Right lobe of liver (tissue), 6 donors: ENCODE measurements at regions not wholly inside any gene's neighbourhood (a gene's known extent, or its start where the extent isn't known, plus 50 kb on each side); places are given as distances from the start of the nearest gene placed in this dataset.

Experiments used
- ATAC-seq, 4 donors: fragments of 200-7000 bp; cut with Tn5 transposase; one replicate each; pipeline ENCODE4 v1.9.1; 2020; ENCODE audit warnings: mild to moderate bottlenecking in 4 of 4, moderate library complexity in 4 of 4
- DNase-seq, 3 donors: peaks; one replicate each; pipeline ENCODE4 v3.0.0-alpha.2; 2020
- H3K27ac ChIP-seq, 3 donors: fragments of 200-600 bp; one replicate each; pipeline ENCODE4 v1.8.0; 2022
- H3K27me3 ChIP-seq, 2 donors: fragments of 200-600 bp; one replicate each; pipeline ENCODE4 v1.8.0; 2022
- H3K36me3 ChIP-seq, 4 donors: fragments of 200-600 bp; sonication (generic) in 1 of 4; one replicate each; pipeline versions ENCODE4 v1.5.1 to v1.8.0; 2017 to 2022; ENCODE audit warnings: control low read depth in 1 of 4
- H3K4me1 ChIP-seq, 4 donors: fragments of 200-600 bp; sonication (generic) in 1 of 4; one replicate each; pipeline versions ENCODE4 v1.5.1 to v1.8.0; 2017 to 2022; ENCODE audit warnings: control low read depth in 1 of 4
- H3K4me3 ChIP-seq, 3 donors: fragments of 200-600 bp; one replicate each; pipeline ENCODE4 v1.8.0; 2022
- H3K9me3 ChIP-seq, 4 donors: fragments of 200-600 bp; sonication (generic) in 1 of 4; one replicate each; pipeline versions ENCODE4 v1.5.1 to v1.8.0; 2017 to 2022; ENCODE audit warnings: control low read depth in 1 of 4
- CTCF ChIP-seq, 4 donors: fragments of 200-600 bp in 3 of 4; fragments of 450-650 bp in 1 of 4; IDR thresholded peaks; one replicate each; pipeline versions ENCODE4 v1.5.1 to v1.8.0; 2016 to 2022; ENCODE audit warnings: antibody characterized with exemption in 4 of 4, mild to moderate bottlenecking in 2 of 4
- POLR2A ChIP-seq: fragments of 450-650 bp; IDR thresholded peaks from one replicate; pipeline ENCODE4 v1.6.1; 2017; ENCODE audit warnings: antibody characterized with exemption, mild to moderate bottlenecking
- WGBS: methylation state at CpG from one replicate; pipeline ENCODE4 v1.1.6; 2018; ENCODE audit warnings: low coverage, low lambda C conversion rate; ENCODE audit not compliant: insufficient coverage; ENCODE audit errors: missing lambda C conversion rate; 5-methylcytosine and 5-hydroxymethylcytosine counted together
- intact Hi-C, 2 donors: fragments of 100-400 bp; cut with DNase I; formaldehyde crosslinking; loops; one replicate each; pipeline versions ENCODE4 v1.11.2 to v1.14.1; 2022
- donor health status: DM: no; HTN: yes; CAD: no.
- donor health status: DM: no; HTN: no; CAD: no.
- donor health status: DM: no; HTN: no; CAD: no.
- donor health status: DM: no; HTN: yes; CAD: no.
- donor health status: DM: no; HTN: yes; CAD: no.

- 71% methylated on average over 1 of the region's 2 CpGs for WGBS
- intact Hi-C loops: no loop called here
These were observed 209.0 kb downstream of the RNF152 start for GRCh38 chr18:61683856-61684255.

GRCh38 chr18:61681065-61681464, 211.7 kb downstream of the RNF152 start:
- Histone ChIP-seq H3K27ac (no peak overlapping the region), H3K4me3 (no peak overlapping the region), H3K27me3 (no peaks in the 10 kb centered on the region), H3K4me1 (no peaks in the 10 kb centered on the region), H3K9me3 (peaks cover 0 to 7% (median 0%) of the 10 kb centered on the region in 4 donors), H3K36me3 (no peaks in the 10 kb centered on the region)
- WGBS: 76% methylated on average over 2 of the region's 2 CpGs
- DNase-seq (no peak), ATAC-seq (no peak)
- intact Hi-C loops: no loop called here
- TF ChIP-seq CTCF (IDR thresholded peaks at IDR 0.05): no peak
- TF ChIP-seq POLR2A: no peak

More at GRCh38 chr18:61683856-61684255, 209.0 kb downstream of the RNF152 start:
- Histone ChIP-seq H3K4me1 (no peaks in the 10 kb centered on the region), H3K36me3 (no peaks in the 10 kb centered on the region), H3K27ac (no peak overlapping the region), H3K9me3 (peaks cover 0 to 7% (median 0%) of the 10 kb centered on the region in 4 donors), H3K4me3 (no peak overlapping the region), H3K27me3 (no peaks in the 10 kb centered on the region)
- TF ChIP-seq POLR2A (no peak), CTCF (IDR thresholded peaks at IDR 0.05) (no peak)
- ATAC-seq (no peak), DNase-seq (no peak)

DNA sequence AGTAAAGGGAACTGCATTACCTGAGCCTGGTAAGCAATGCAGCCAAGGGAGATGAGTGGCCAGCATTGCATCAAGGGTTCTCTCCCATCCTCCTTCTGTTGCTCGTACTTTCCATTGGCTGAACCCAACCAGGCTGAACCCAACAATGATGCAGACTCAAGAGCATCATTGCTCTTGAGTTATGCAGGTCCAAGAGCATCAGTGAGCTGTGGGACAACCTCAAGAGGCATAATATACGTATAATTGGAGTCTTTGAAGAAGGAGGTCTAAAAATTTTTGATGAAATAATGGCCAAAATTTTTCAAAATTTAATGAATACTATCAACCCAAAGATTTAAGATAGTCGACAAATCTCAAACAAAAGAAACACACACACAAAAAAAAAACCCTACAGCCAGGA, 213.0 kb downstream of the RNF152 start:
- no peaks in the 10 kb centered on the region for H3K4me1 ChIP-seq
- no peak overlapping the region for H3K27ac ChIP-seq
- no peaks in the 10 kb centered on the region for H3K27me3 ChIP-seq
- H3K36me3 ChIP-seq: no peaks in the 10 kb centered on the region
- WGBS: 64% methylated on average over 3 of the region's 3 CpGs
- ATAC-seq: no peak
- no peak for TF ChIP-seq POLR2A
- no peak for TF ChIP-seq CTCF (IDR thresholded peaks at IDR 0.05)
- DNase-seq: no peak
- H3K4me3 ChIP-seq: no peak overlapping the region
- intact Hi-C loops: no loop called here
- H3K9me3 ChIP-seq: peaks cover 0 to 7% (median 0%) of the 10 kb centered on the region in 4 donors

DNA sequence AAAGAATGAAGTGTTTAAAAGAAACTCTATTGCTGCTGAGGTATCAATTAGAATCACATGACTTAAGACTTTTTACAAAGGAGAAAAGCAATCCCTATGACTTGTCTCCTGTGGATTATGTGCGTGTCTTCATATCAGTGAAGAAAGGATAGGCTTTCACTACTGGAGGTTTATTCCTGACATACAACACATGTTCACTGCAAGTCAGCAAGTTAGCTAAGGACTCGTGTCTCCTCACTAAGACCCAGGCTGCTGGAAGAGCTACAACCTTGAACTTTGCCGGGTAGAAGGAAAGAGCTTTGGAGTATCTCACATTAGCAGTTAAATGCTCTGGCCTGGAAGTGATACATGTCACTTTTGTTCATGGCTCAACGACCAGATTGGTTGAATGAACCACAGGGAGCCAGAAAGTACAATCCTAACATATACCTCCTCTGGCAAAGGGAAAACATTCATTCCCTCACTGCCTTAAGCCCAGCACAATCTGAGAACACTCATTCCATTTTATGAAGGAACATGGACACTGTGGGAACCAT, 215.3 kb downstream of the RNF152 start:
- Histone ChIP-seq H3K4me3 (no peak overlapping the region), H3K27ac (no peak overlapping the region), H3K27me3 (no peaks in the 10 kb centered on the region), H3K9me3 (peaks cover 0 to 7% (median 0%) of the 10 kb centered on the region in 4 donors), H3K36me3 (no peaks in the 10 kb centered on the region), H3K4me1 (no peaks in the 10 kb centered on the region)
- ATAC-seq (no peak), DNase-seq (no peak)
- TF ChIP-seq POLR2A (no peak), CTCF (IDR thresholded peaks at IDR 0.05) (no peak)
- 66% methylated on average over 3 of the region's 4 CpGs for WGBS
- intact Hi-C loops: no loop called here
